ENCODE measurements at regions not wholly inside any gene's neighbourhood (a gene's known extent, or its start where the extent isn't known, plus 50 kb on each side); places are given as distances from the start of the nearest gene placed in this dataset.

DNA sequence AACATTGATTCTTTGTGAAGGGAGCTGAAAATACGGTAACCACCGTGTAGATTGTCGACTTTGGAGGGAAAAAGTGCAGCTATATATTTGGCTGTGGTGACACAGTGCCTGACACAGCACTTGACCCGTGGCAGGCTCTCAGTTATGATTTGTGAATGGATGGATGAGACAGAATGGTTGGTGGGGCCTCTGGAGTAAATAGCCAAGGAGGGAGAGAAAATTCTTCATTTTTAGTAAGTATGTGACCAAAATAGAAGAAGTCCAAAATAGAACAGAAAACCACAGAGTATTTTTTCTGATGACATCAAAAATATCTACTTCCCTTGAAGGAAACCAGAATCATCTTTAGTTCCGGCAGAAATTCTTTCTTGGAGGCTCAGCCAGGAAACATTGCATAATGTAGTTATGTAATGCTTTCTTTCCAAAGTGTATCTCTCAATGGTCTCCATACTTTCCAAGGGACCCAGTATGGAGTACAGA, 82.0 kb upstream of the WSCD2 start:
- Histone ChIP-seq H3K4me3 (ENCODE audit: low read depth, low read length, poor library complexity, severe bottlenecking) (no peak overlapping the region), H3K4me2 (ENCODE audit: low read length) (no peak overlapping the region), H3K4me1 (ENCODE audit: insufficient read depth, low read length, poor library complexity, severe bottlenecking) (no peaks in the 10 kb centered on the region), H3K9me2 (ENCODE audit: insufficient read depth, low read length) (no peaks in the 10 kb centered on the region), H3K36me3 (ENCODE audit: insufficient read depth, low read length) (no peaks in the 10 kb centered on the region), H3K27ac (ENCODE audit: low read depth, low read length, poor library complexity, severe bottlenecking) (no peak overlapping the region), H4K20me1 (ENCODE audit: insufficient read depth, low read length) (no peaks in the 10 kb centered on the region), H2AFZ (ENCODE audit: low read length) (no peak overlapping the region), H3K9me3 (ENCODE audit: low read length) (no peaks in the 10 kb centered on the region), H3K79me2 (ENCODE audit: insufficient read depth, low read depth, low read length) (no peaks in the 10 kb centered on the region)
- intact Hi-C loops (cut with micrococcal nuclease; ENCODE audit: unreplicated experiment): no loop called here
- ChIA-PET CTCF (ENCODE audit: unreplicated experiment) (no interaction called here), POLR2A (no interaction called here)
- no peak for DNase-seq (ENCODE audit: low spot score)
- TF ChIP-seq, protein P1, sequence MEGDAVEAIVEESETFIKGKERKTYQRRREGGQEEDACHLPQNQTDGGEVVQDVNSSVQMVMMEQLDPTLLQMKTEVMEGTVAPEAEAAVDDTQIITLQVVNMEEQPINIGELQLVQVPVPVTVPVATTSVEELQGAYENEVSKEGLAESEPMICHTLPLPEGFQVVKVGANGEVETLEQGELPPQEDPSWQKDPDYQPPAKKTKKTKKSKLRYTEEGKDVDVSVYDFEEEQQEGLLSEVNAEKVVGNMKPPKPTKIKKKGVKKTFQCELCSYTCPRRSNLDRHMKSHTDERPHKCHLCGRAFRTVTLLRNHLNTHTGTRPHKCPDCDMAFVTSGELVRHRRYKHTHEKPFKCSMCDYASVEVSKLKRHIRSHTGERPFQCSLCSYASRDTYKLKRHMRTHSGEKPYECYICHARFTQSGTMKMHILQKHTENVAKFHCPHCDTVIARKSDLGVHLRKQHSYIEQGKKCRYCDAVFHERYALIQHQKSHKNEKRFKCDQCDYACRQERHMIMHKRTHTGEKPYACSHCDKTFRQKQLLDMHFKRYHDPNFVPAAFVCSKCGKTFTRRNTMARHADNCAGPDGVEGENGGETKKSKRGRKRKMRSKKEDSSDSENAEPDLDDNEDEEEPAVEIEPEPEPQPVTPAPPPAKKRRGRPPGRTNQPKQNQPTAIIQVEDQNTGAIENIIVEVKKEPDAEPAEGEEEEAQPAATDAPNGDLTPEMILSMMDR (conservative IDR thresholded peaks at IDR 0.05; ENCODE audit: low read length): no peak
- no peak for TF ChIP-seq EZH2phosphoT487 (IDR thresholded peaks at IDR 0.05; ENCODE audit: borderline replicate concordance, low read depth, low read length)
- BruUV-seq (replicated peaks): no TSS peak

DNA sequence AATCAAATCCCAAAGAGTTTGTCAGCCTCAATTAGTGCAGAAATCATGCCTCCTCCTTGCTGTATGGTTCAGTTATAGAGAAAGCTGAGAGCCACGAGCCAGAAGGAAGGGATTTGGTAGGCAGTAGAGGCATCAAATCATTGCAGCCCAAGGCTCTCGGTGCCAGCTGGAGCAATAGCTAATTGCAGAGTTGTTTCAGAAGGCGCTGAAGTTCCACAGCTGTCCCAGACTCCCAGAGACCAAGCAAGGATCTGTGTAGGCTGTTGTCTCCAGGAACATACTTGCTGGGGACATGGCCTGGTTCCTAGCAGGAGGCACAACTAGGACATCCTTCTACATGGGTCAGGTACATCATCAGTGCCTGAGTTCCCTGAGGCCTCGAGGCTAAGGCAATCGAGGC, 80.4 kb upstream of the WSCD2 start:
- Histone ChIP-seq H3K9me2 (ENCODE audit: insufficient read depth, low read length) (no peaks in the 10 kb centered on the region), H3K9me3 (ENCODE audit: low read length) (no peaks in the 10 kb centered on the region), H3K4me1 (ENCODE audit: insufficient read depth, low read length, poor library complexity, severe bottlenecking) (no peaks in the 10 kb centered on the region), H2AFZ (ENCODE audit: low read length) (no peak overlapping the region), H3K36me3 (ENCODE audit: insufficient read depth, low read length) (no peaks in the 10 kb centered on the region), H3K4me2 (ENCODE audit: low read length) (no peak overlapping the region), H3K27ac (ENCODE audit: low read depth, low read length, poor library complexity, severe bottlenecking) (no peak overlapping the region), H3K4me3 (ENCODE audit: low read depth, low read length, poor library complexity, severe bottlenecking) (no peak overlapping the region), H3K79me2 (ENCODE audit: insufficient read depth, low read depth, low read length) (no peaks in the 10 kb centered on the region), H4K20me1 (ENCODE audit: insufficient read depth, low read length) (no peaks in the 10 kb centered on the region)
- intact Hi-C loops (cut with micrococcal nuclease; ENCODE audit: unreplicated experiment): no loop called here
- ChIA-PET CTCF (ENCODE audit: unreplicated experiment) (no interaction called here), POLR2A (no interaction called here)
- no peak for DNase-seq (ENCODE audit: low spot score)
- no peak for TF ChIP-seq EZH2phosphoT487 (IDR thresholded peaks at IDR 0.05; ENCODE audit: borderline replicate concordance, low read depth, low read length)
- TF ChIP-seq, protein P1 (conservative IDR thresholded peaks at IDR 0.05; ENCODE audit: low read length): no peak
- BruUV-seq (replicated peaks): no TSS peak

DNA sequence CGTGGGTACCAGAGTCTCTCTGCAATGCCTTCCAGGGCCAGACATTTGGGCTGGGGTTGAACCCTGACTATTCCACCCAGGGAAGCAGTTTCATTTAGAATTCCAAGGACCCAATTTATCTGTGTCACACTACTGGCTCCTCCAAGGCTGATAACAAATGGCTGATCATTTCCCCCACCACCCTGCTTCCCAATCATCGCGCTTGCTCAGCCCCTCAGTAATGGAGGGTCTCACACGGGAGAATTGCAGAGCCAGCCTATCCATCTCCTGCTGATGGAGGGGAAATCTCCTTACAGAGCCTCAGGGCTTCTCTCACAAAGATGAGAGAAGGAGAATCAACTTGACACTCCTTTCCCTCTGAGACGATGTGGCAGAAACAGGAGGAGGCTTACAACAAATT, 78.4 kb upstream of the WSCD2 start:
- intact Hi-C loops (cut with micrococcal nuclease; ENCODE audit: unreplicated experiment): no loop called here
- no peak overlapping the region for H3K4me3 ChIP-seq (ENCODE audit: low read depth, low read length, poor library complexity, severe bottlenecking)
- no peak for DNase-seq (ENCODE audit: low spot score)
- no peaks in the 10 kb centered on the region for H4K20me1 ChIP-seq (ENCODE audit: insufficient read depth, low read length)
- no peaks in the 10 kb centered on the region for H3K9me2 ChIP-seq (ENCODE audit: insufficient read depth, low read length)
- no TSS peak for BruUV-seq (replicated peaks)
- TF ChIP-seq EZH2phosphoT487 (IDR thresholded peaks at IDR 0.05; ENCODE audit: borderline replicate concordance, low read depth, low read length): no peak
- TF ChIP-seq, protein P1 (conservative IDR thresholded peaks at IDR 0.05; ENCODE audit: low read length): no peak
- H3K27ac ChIP-seq (ENCODE audit: low read depth, low read length, poor library complexity, severe bottlenecking): no peak overlapping the region
- H3K4me2 ChIP-seq (ENCODE audit: low read length): no peak overlapping the region
- CTCF ChIA-PET (ENCODE audit: unreplicated experiment): no interaction called here
- no peaks in the 10 kb centered on the region for H3K79me2 ChIP-seq (ENCODE audit: insufficient read depth, low read depth, low read length)
- no peaks in the 10 kb centered on the region for H3K4me1 ChIP-seq (ENCODE audit: insufficient read depth, low read length, poor library complexity, severe bottlenecking)
- no peaks in the 10 kb centered on the region for H3K36me3 ChIP-seq (ENCODE audit: insufficient read depth, low read length)
- POLR2A ChIA-PET: no interaction called here
- no peaks in the 10 kb centered on the region for H3K9me3 ChIP-seq (ENCODE audit: low read length)
- no peak overlapping the region for H2AFZ ChIP-seq (ENCODE audit: low read length)
